B cell (primary cell): ENCODE measurements at regions not wholly inside any gene's neighbourhood (a gene's known extent, or its start where the extent isn't known, plus 50 kb on each side); places are given as distances from the start of the nearest gene placed in this dataset.

Source experiments
- ATAC-seq: fragments of 200-7000 bp; cut with Tn5 transposase; one replicate; pipeline ENCODE4 v1.10.0; 2021; ENCODE audit warnings: low read depth, mild to moderate bottlenecking, moderate number of reproducible peaks, moderate library complexity
- CTCF ChIA-PET: fragments of 350-600 bp; sonication (Branson Sonifier 250); formaldehyde crosslinking; loops from one replicate; lab custom pipeline; 2021; ENCODE audit warnings: antibody characterized with exemption, inconsistent platforms; lab: Charles Lee
- POLR2A ChIA-PET: fragments of 350-600 bp; sonication (Branson Sonifier 250); formaldehyde crosslinking; loops from one replicate; lab custom pipeline; 2021; ENCODE audit warnings: antibody characterized with exemption; lab: Charles Lee
- DNase-seq: peaks from one replicate; pipeline ENCODE4 v3.0.0; 2013
- H2AFZ ChIP-seq: 2 replicates; pipeline ENCODE4 v1.6.1; 2012; ENCODE audit warnings: mild to moderate bottlenecking, low read depth, low read length; ENCODE audit not compliant: insufficient read depth, poor library complexity, severe bottlenecking
- H3K27ac ChIP-seq, 2 donors: 1 replicate in 1 of 2; 2 replicates in 1 of 2; pipeline ENCODE4 v1.5.1; 2012 to 2013; ENCODE audit warnings: low read length in 2 of 2, mild to moderate bottlenecking in 2 of 2, moderate library complexity in 1 of 2
- H3K27me3 ChIP-seq, 4 experiments: fragments of 200-600 bp in 1 of 4; sonication (generic) in 1 of 4; replicated peaks in 1 of 4; 1 replicate in 2 of 4; 2 replicates in 2 of 4; pipeline versions ENCODE4 v1.6.1 to v1.7.0; 2013 to 2016; ENCODE audit warnings: low read length in 3 of 4, mild to moderate bottlenecking in 2 of 4, mixed read lengths in 1 of 4, moderate library complexity in 1 of 4; ENCODE audit not compliant: insufficient read depth in 4 of 4, control insufficient read depth in 3 of 4; ENCODE audit errors: control extremely low read depth in 1 of 4
- H3K36me3 ChIP-seq, 2 experiments: replicated peaks in 1 of 2; 1 replicate in 1 of 2; 2 replicates in 1 of 2; pipeline versions ENCODE4 v1.6.1 to v1.7.1; 2013; ENCODE audit warnings: low read length in 1 of 2; ENCODE audit not compliant: insufficient read depth in 2 of 2, control insufficient read depth in 1 of 2; ENCODE audit errors: control extremely low read depth in 1 of 2, extremely low read depth in 1 of 2
- H3K4me1 ChIP-seq, 2 donors: fragments of 200-600 bp in 1 of 2; sonication (generic) in 1 of 2; 1 replicate in 1 of 2; 2 replicates in 1 of 2; pipeline versions ENCODE4 v1.5.1 to v1.6.1; 2013 to 2017; ENCODE audit warnings: low read length in 2 of 2; ENCODE audit not compliant: control insufficient read depth in 2 of 2, insufficient read depth in 2 of 2
- H3K4me2 ChIP-seq: replicated peaks from 2 replicates; pipeline ENCODE3; 2012; ENCODE audit warnings: mild to moderate bottlenecking, low read depth, low read length; ENCODE audit not compliant: poor library complexity, severe bottlenecking
- H3K4me3 ChIP-seq, 5 experiments: fragments of 200-600 bp in 1 of 5; sonication (generic) in 1 of 5; 1 replicate in 3 of 5; 2 replicates in 2 of 5; pipeline versions ENCODE4 v1.5.1 to v1.7.0; 2011 to 2016; ENCODE audit warnings: low read length in 4 of 5, mild to moderate bottlenecking in 4 of 5, low read depth in 2 of 5, control low read depth in 1 of 5, moderate library complexity in 1 of 5; ENCODE audit not compliant: insufficient read depth in 1 of 5; ENCODE audit errors: control extremely low read depth in 1 of 5, extremely low read depth in 1 of 5
- H3K79me2 ChIP-seq: fragments of 200-600 bp; sonication (generic); one replicate; pipeline ENCODE4 v1.6.0; 2016; ENCODE audit warnings: low read length; ENCODE audit not compliant: control insufficient read depth, insufficient read depth
- H3K9ac ChIP-seq: fragments of 200-600 bp; sonication (generic); 2 replicates; pipeline ENCODE4 v1.6.1; 2017; ENCODE audit warnings: mild to moderate bottlenecking, low read length, moderate library complexity
- H3K9me3 ChIP-seq, 3 donors: one replicate each; pipeline versions ENCODE4 v1.6.1 to v1.7.1; 2013; ENCODE audit warnings: low read length in 2 of 3; ENCODE audit not compliant: control insufficient read depth in 2 of 3, insufficient read depth in 1 of 3; ENCODE audit errors: control extremely low read depth in 1 of 3
- H4K20me1 ChIP-seq: 2 replicates; pipeline ENCODE4 v1.6.0; 2012; ENCODE audit warnings: mild to moderate bottlenecking, low read length; ENCODE audit not compliant: insufficient read depth, control insufficient read depth, poor library complexity, severe bottlenecking
- H3K27ac Mint-ChIP-seq: one replicate; pipeline ENCODE4 v1.8.0; 2021; ENCODE audit warnings: mixed read lengths
- H3K27me3 Mint-ChIP-seq: one replicate; pipeline ENCODE4 v1.8.0; 2021; ENCODE audit warnings: mixed read lengths
- H3K4me1 Mint-ChIP-seq: one replicate; pipeline ENCODE4 v1.8.0; 2021; ENCODE audit warnings: mixed read lengths
- H3K4me3 Mint-ChIP-seq: one replicate; pipeline ENCODE4 v1.8.0; 2021; ENCODE audit warnings: mixed read lengths
- H3K9me3 Mint-ChIP-seq: one replicate; pipeline ENCODE4 v1.8.0; 2022; ENCODE audit warnings: mixed read lengths; ENCODE audit not compliant: insufficient read depth
- CTCF ChIP-seq: fragments of 200-600 bp; IDR thresholded peaks from one replicate; pipeline ENCODE4 v1.8.0; 2022; ENCODE audit warnings: antibody characterized with exemption, mild to moderate bottlenecking
- EZH2 ChIP-seq: IDR thresholded peaks from 2 replicates; pipeline ENCODE4 v1.6.1; 2012; ENCODE audit warnings: borderline replicate concordance, low read depth, mild to moderate bottlenecking, moderate library complexity, low read length; ENCODE audit not compliant: insufficient read depth, poor library complexity, severe bottlenecking
- WGBS: methylation state at CpG from one replicate; pipeline ENCODE4 v1.1.5; 2013; ENCODE audit warnings: missing lambda C conversion rate; ENCODE audit not compliant: insufficient coverage; 5-methylcytosine and 5-hydroxymethylcytosine counted together
- intact Hi-C: fragments of 100-400 bp; cut with micrococcal nuclease; formaldehyde crosslinking; loops from one replicate; pipeline ENCODE4 v1.10.0; 2022

- intact Hi-C loops: no loop called here
- no peaks in the 10 kb centered on the region for H3K79me2 ChIP-seq
- H2AFZ ChIP-seq: no peak overlapping the region
- Mint-ChIP-seq H3K27me3 (no peaks in the 10 kb centered on the region), H3K4me3 (no peak overlapping the region), H3K9me3 (peaks cover 5% of the 10 kb centered on the region), H3K4me1 (no peaks in the 10 kb centered on the region), H3K27ac (no peak overlapping the region)
- H3K9ac ChIP-seq: no peak overlapping the region
- H3K27ac ChIP-seq: no peak overlapping the region
- no peak overlapping the region for H3K4me3 ChIP-seq
- ChIA-PET CTCF (no interaction called here), POLR2A (no interaction called here)
- H3K4me2 ChIP-seq: no peak overlapping the region
- H3K27me3 ChIP-seq: no peaks in the 10 kb centered on the region
- H3K9me3 ChIP-seq: peaks cover 0 to 12% (median 2%) of the 10 kb centered on the region in 3 donors
- H3K4me1 ChIP-seq: no peaks in the 10 kb centered on the region
- no peaks in the 10 kb centered on the region for H3K36me3 ChIP-seq
- DNase-seq (no peak), ATAC-seq (no peak)
- no peak for TF ChIP-seq EZH2
- no peak for TF ChIP-seq CTCF
- H4K20me1 ChIP-seq: no peaks in the 10 kb centered on the region
- no CpG with 5 or more reads among the region's 5 CpGs for WGBS
Measured at GRCh38 chr2:116440104-116440653, 1374.3 kb upstream of the DDX18 start.

- H3K27ac Mint-ChIP-seq: no peak overlapping the region
Measured at GRCh38 chr2:116442418-116442817, 1372.1 kb upstream of the DDX18 start.

More at GRCh38 chr2:116442418-116442817, 1372.1 kb upstream of the DDX18 start:
- H3K79me2 ChIP-seq: no peaks in the 10 kb centered on the region
- intact Hi-C loops: no loop called here
- H4K20me1 ChIP-seq: no peaks in the 10 kb centered on the region
- H3K4me3 ChIP-seq: no peak overlapping the region
- H3K4me1 ChIP-seq: no peaks in the 10 kb centered on the region
- CTCF ChIA-PET: no interaction called here
- Mint-ChIP-seq H3K4me3 (no peak overlapping the region), H3K27me3 (no peaks in the 10 kb centered on the region), H3K4me1 (no peaks in the 10 kb centered on the region), H3K9me3 (peaks cover 5% of the 10 kb centered on the region)
- DNase-seq (no peak), ATAC-seq (no peak)
- H3K27me3 ChIP-seq: no peaks in the 10 kb centered on the region
- 48% methylated on average over 2 of the region's 3 CpGs for WGBS
- peaks cover 2 to 9% (median 2%) of the 10 kb centered on the region in 3 donors for H3K9me3 ChIP-seq
- no peak overlapping the region for H3K27ac ChIP-seq
- TF ChIP-seq EZH2: no peak
- no peak for TF ChIP-seq CTCF
- H3K9ac ChIP-seq: no peak overlapping the region
- no peak overlapping the region for H2AFZ ChIP-seq
- POLR2A ChIA-PET: no interaction called here
- no peak overlapping the region for H3K4me2 ChIP-seq
- no peaks in the 10 kb centered on the region for H3K36me3 ChIP-seq
